Spleen (tissue), 7 donors: ENCODE measurements at regions not wholly inside any gene's neighbourhood (a gene's known extent, or its start where the extent isn't known, plus 50 kb on each side); places are given as distances from the start of the nearest gene placed in this dataset.

Source experiments
- POLR2A ChIP-seq, 3 donors: fragments of 450-650 bp; IDR thresholded peaks; one replicate each; pipeline ENCODE4 v1.5.1; 2017; ENCODE audit warnings: antibody characterized with exemption in 3 of 3, mild to moderate bottlenecking in 1 of 3
- POLR2AphosphoS5 ChIP-seq, 3 donors: sonication (generic); formaldehyde crosslinking; IDR thresholded peaks; one replicate each; pipeline ENCODE4 v1.5.1; 2017; ENCODE audit warnings: antibody characterized with exemption in 3 of 3
- TF ChIP-seq, protein P1 (sequence below), 11 experiments: fragments of 200-600 bp in 7 of 11; fragments of 450-650 bp in 4 of 11; sonication (generic) in 4 of 11; IDR thresholded peaks in 8 of 11; conservative IDR thresholded peaks in 3 of 11; 1 replicate in 7 of 11; 2 replicates in 4 of 11; pipeline versions ENCODE4 v1.4.0 to v1.8.0; 2016 to 2021; ENCODE audit warnings: antibody characterized with exemption in 11 of 11, inconsistent platforms in 4 of 11, mild to moderate bottlenecking in 1 of 11
- donor health status: DM: no; HTN: no; CAD: no; lungs with moderate emphysema.
- donor health status: DM: no; HTN: no; CAD: no.
- donor health status: DM: no; HTN: no; CAD: no.

DNA sequence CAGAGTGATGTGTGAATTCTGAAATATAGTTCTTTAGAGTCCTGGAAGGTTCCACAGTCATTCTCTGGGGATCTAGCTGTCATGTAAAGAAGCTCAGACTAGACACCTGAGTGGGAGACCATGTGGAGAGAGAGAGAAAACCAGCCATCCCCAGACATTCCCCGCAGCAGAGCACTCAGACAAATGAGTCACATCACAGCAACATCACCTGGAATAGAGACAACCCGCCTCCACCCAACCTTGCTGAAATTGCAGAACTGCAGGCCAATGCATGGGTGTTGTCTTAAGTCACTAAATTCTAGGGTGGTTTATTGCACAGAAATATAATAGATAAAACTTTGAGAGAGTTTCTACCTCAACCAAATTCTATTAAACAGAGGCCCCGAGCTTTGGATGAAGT, 392.0 kb upstream of the DYNLRB2 start:
- TF ChIP-seq, protein P1, sequence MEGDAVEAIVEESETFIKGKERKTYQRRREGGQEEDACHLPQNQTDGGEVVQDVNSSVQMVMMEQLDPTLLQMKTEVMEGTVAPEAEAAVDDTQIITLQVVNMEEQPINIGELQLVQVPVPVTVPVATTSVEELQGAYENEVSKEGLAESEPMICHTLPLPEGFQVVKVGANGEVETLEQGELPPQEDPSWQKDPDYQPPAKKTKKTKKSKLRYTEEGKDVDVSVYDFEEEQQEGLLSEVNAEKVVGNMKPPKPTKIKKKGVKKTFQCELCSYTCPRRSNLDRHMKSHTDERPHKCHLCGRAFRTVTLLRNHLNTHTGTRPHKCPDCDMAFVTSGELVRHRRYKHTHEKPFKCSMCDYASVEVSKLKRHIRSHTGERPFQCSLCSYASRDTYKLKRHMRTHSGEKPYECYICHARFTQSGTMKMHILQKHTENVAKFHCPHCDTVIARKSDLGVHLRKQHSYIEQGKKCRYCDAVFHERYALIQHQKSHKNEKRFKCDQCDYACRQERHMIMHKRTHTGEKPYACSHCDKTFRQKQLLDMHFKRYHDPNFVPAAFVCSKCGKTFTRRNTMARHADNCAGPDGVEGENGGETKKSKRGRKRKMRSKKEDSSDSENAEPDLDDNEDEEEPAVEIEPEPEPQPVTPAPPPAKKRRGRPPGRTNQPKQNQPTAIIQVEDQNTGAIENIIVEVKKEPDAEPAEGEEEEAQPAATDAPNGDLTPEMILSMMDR (IDR thresholded peaks at IDR 0.05 in 8 of 11, conservative IDR thresholded peaks at IDR 0.05 in 3 of 11) = no peak
- no peak for TF ChIP-seq POLR2A (IDR thresholded peaks at IDR 0.05)
- TF ChIP-seq POLR2AphosphoS5 (IDR thresholded peaks at IDR 0.05) = no peak
